Mesenchymal stem cell (in vitro differentiated cells and primary cell): ENCODE measurements at regions not wholly inside any gene's neighbourhood (a gene's known extent, or its start where the extent isn't known, plus 50 kb on each side); places are given as distances from the start of the nearest gene placed in this dataset.

ENCODE experiments used
- DNase-seq: peaks from one replicate; pipeline ENCODE4 v3.0.0-alpha.2; 2013
- H2AFZ ChIP-seq: one replicate; pipeline ENCODE4 v1.6.1; 2013; ENCODE audit warnings: low read depth, mild to moderate bottlenecking, control low read depth, inconsistent platforms, low read length, moderate library complexity
- H2AK5ac ChIP-seq: 2 replicates; pipeline ENCODE4 v1.6.1; 2013; ENCODE audit warnings: low read length, moderate library complexity, mild to moderate bottlenecking, inconsistent platforms; ENCODE audit not compliant: severe bottlenecking
- H2BK120ac ChIP-seq: one replicate; pipeline ENCODE4 v1.6.1; 2013; ENCODE audit warnings: low read depth, mild to moderate bottlenecking, inconsistent platforms, low read length, moderate library complexity
- H2BK12ac ChIP-seq, 2 experiments: one replicate each; pipeline ENCODE4 v1.6.1; 2013; ENCODE audit warnings: inconsistent platforms in 2 of 2, low read length in 2 of 2, mild to moderate bottlenecking in 2 of 2, moderate library complexity in 2 of 2, control low read depth in 1 of 2
- H2BK15ac ChIP-seq: one replicate; pipeline ENCODE4 v1.6.1; 2013; ENCODE audit warnings: mild to moderate bottlenecking, low read depth, inconsistent platforms; ENCODE audit not compliant: poor library complexity, severe bottlenecking
- H2BK5ac ChIP-seq: 2 replicates; pipeline ENCODE4 v1.6.1; 2013; ENCODE audit warnings: low read depth, mild to moderate bottlenecking, low read length, control low read depth, inconsistent platforms; ENCODE audit not compliant: poor library complexity, severe bottlenecking
- H3K14ac ChIP-seq, 2 experiments: one replicate each; pipeline ENCODE4 v1.6.1; 2013; ENCODE audit warnings: inconsistent platforms in 2 of 2, low read length in 2 of 2, control low read depth in 1 of 2, mild to moderate bottlenecking in 1 of 2, moderate library complexity in 1 of 2
- H3K18ac ChIP-seq, 2 experiments: one replicate each; pipeline ENCODE4 v1.6.1; 2013; ENCODE audit warnings: inconsistent platforms in 2 of 2, low read length in 2 of 2, control low read depth in 1 of 2, low read depth in 1 of 2, mild to moderate bottlenecking in 1 of 2
- H3K23ac ChIP-seq, 2 experiments: one replicate each; pipeline ENCODE4 v1.6.1; 2013; ENCODE audit warnings: inconsistent platforms in 2 of 2, low read length in 2 of 2, mild to moderate bottlenecking in 2 of 2, moderate library complexity in 2 of 2, control low read depth in 1 of 2
- H3K27ac ChIP-seq: 2 replicates; pipeline ENCODE4 v1.5.1; 2013; ENCODE audit warnings: mild to moderate bottlenecking, moderate library complexity, low read length, control low read depth, inconsistent platforms; ENCODE audit not compliant: poor library complexity, severe bottlenecking
- H3K27me3 ChIP-seq, 2 experiments: 2 replicates each; pipeline versions ENCODE4 v1.6.1 to v1.7.0; 2013; ENCODE audit warnings: low read length in 2 of 2, mild to moderate bottlenecking in 2 of 2, moderate library complexity in 2 of 2, control low read depth in 1 of 2, inconsistent platforms in 1 of 2; ENCODE audit not compliant: control insufficient read depth in 1 of 2, insufficient read depth in 1 of 2
- H3K36me3 ChIP-seq, 2 experiments: 2 replicates each; pipeline versions ENCODE4 v1.6.1 to v1.7.0; 2013; ENCODE audit warnings: low read length in 2 of 2, control low read depth in 1 of 2, inconsistent platforms in 1 of 2, low read depth in 1 of 2, mild to moderate bottlenecking in 1 of 2; ENCODE audit not compliant: insufficient read depth in 2 of 2, control insufficient read depth in 1 of 2
- H3K4ac ChIP-seq, 2 experiments: one replicate each; pipeline ENCODE4 v1.6.1; 2013; ENCODE audit warnings: inconsistent platforms in 2 of 2, low read length in 2 of 2, mild to moderate bottlenecking in 2 of 2, moderate library complexity in 2 of 2, control low read depth in 1 of 2, low read depth in 1 of 2
- H3K4me1 ChIP-seq: 2 replicates; pipeline ENCODE4 v1.6.1; 2013; ENCODE audit warnings: low read depth, low read length, control low read depth; ENCODE audit not compliant: control insufficient read depth, insufficient read depth
- H3K4me2 ChIP-seq: 2 replicates; pipeline ENCODE4 v1.6.1; 2013; ENCODE audit warnings: low read length, mild to moderate bottlenecking, inconsistent platforms; ENCODE audit not compliant: poor library complexity, severe bottlenecking
- H3K4me3 ChIP-seq, 2 experiments: 2 replicates each; pipeline versions ENCODE4 v1.5.1 to v1.7.0; 2013; ENCODE audit warnings: low read length in 2 of 2, mild to moderate bottlenecking in 2 of 2, control low read depth in 1 of 2, low read depth in 1 of 2; ENCODE audit not compliant: insufficient read depth in 1 of 2
- H3K79me1 ChIP-seq: replicated peaks from 2 replicates; pipeline ENCODE4 v1.6.1; 2013; ENCODE audit warnings: mild to moderate bottlenecking, control low read depth, low read length, inconsistent platforms; ENCODE audit not compliant: poor library complexity, severe bottlenecking
- H3K9ac ChIP-seq: 2 replicates; pipeline ENCODE4 v1.7.0; 2013; ENCODE audit warnings: mild to moderate bottlenecking, low read length, moderate library complexity
- H3K9me3 ChIP-seq: 2 replicates; pipeline ENCODE4 v1.7.0; 2013; ENCODE audit warnings: mild to moderate bottlenecking, low read length; ENCODE audit not compliant: control insufficient read depth
- H4K8ac ChIP-seq: one replicate; pipeline ENCODE4 v1.6.1; 2013; ENCODE audit warnings: inconsistent platforms, mild to moderate bottlenecking, low read length, moderate library complexity
- H4K91ac ChIP-seq: one replicate; pipeline ENCODE4 v1.6.1; 2013; ENCODE audit warnings: mild to moderate bottlenecking, low read length, inconsistent platforms
- WGBS: methylation state at CpG from one replicate; pipeline ENCODE4 v1.1.7; 2013; ENCODE audit warnings: mixed read lengths; 5-methylcytosine and 5-hydroxymethylcytosine counted together

GRCh38 chr1:4561205-4561604 is 93.2 kb upstream of the AJAP1 start:
- no peak overlapping the region for H2BK15ac ChIP-seq
- no peak overlapping the region for H3K18ac ChIP-seq
- no peak overlapping the region for H2BK120ac ChIP-seq
- no peak overlapping the region for H3K23ac ChIP-seq
- WGBS, result 64% methylated on average over 10 of the region's 10 CpGs
- DNase-seq, result no peak
- H3K4me2 ChIP-seq, result no peak overlapping the region
- no peaks in the 10 kb centered on the region for H3K36me3 ChIP-seq
- no peak overlapping the region for H4K91ac ChIP-seq
- H2BK12ac ChIP-seq, result no peak overlapping the region
- no peak overlapping the region for H2AFZ ChIP-seq
- H3K27ac ChIP-seq, result no peak overlapping the region
- no peak overlapping the region for H3K14ac ChIP-seq
- no peaks in the 10 kb centered on the region for H3K79me1 ChIP-seq
- no peak overlapping the region for H4K8ac ChIP-seq
- H3K9ac ChIP-seq, result no peak overlapping the region
- no peak overlapping the region for H3K4me3 ChIP-seq
- H2BK5ac ChIP-seq, result no peak overlapping the region
- H2AK5ac ChIP-seq, result no peak overlapping the region
- H3K9me3 ChIP-seq, result peaks cover 3% of the 10 kb centered on the region
- H3K4me1 ChIP-seq, result no peaks in the 10 kb centered on the region
- H3K27me3 ChIP-seq, result no peaks in the 10 kb centered on the region
- no peak overlapping the region for H3K4ac ChIP-seq

- Histone ChIP-seq H2AK5ac (no peak overlapping the region), H4K91ac (no peak overlapping the region), H3K27ac (no peak overlapping the region), H3K27me3 (no peaks in the 10 kb centered on the region), H3K4me3 (no peak overlapping the region), H2BK12ac (no peak overlapping the region), H3K4me2 (no peak overlapping the region), H3K18ac (no peak overlapping the region), H2AFZ (no peak overlapping the region), H2BK5ac (no peak overlapping the region), H2BK120ac (no peak overlapping the region), H3K9ac (no peak overlapping the region), H3K79me1 (no peaks in the 10 kb centered on the region), H3K14ac (no peak overlapping the region), H3K36me3 (no peaks in the 10 kb centered on the region), H2BK15ac (no peak overlapping the region), H3K23ac (no peak overlapping the region), H4K8ac (no peak overlapping the region), H3K4ac (no peak overlapping the region), H3K9me3 (peaks cover 6% of the 10 kb centered on the region), H3K4me1 (no peaks in the 10 kb centered on the region)
- 88% methylated on average over 9 of the region's 9 CpGs for WGBS
- DNase-seq, result no peak
Measured at GRCh38 chr1:4562321-4562720, 92.1 kb upstream of the AJAP1 start.

- no peak overlapping the region for H3K9ac ChIP-seq
- no peak overlapping the region for H2BK120ac ChIP-seq
- H4K8ac ChIP-seq, result no peak overlapping the region
- H4K91ac ChIP-seq, result no peak overlapping the region
- H2AFZ ChIP-seq, result no peak overlapping the region
- H2BK5ac ChIP-seq, result no peak overlapping the region
- H3K27me3 ChIP-seq, result no peaks in the 10 kb centered on the region
- H3K79me1 ChIP-seq, result no peaks in the 10 kb centered on the region
- WGBS, result 49% methylated on average over 4 of the region's 4 CpGs
- H3K27ac ChIP-seq, result no peak overlapping the region
- no peaks in the 10 kb centered on the region for H3K4me1 ChIP-seq
- H3K4me3 ChIP-seq, result no peak overlapping the region
- H3K36me3 ChIP-seq, result no peaks in the 10 kb centered on the region
- no peak overlapping the region for H3K23ac ChIP-seq
- no peak overlapping the region for H3K18ac ChIP-seq
- H3K4ac ChIP-seq, result no peak overlapping the region
- no peak for DNase-seq
- no peak overlapping the region for H3K14ac ChIP-seq
- H3K9me3 ChIP-seq, result peaks cover 6% of the 10 kb centered on the region
- H2BK15ac ChIP-seq, result no peak overlapping the region
- no peak overlapping the region for H2AK5ac ChIP-seq
- no peak overlapping the region for H2BK12ac ChIP-seq
- H3K4me2 ChIP-seq, result no peak overlapping the region
Measured at GRCh38 chr1:4563586-4563985, 90.8 kb upstream of the AJAP1 start.

- H2BK15ac ChIP-seq, result no peak overlapping the region
- no peak overlapping the region for H3K4me3 ChIP-seq
- no peak overlapping the region for H2BK120ac ChIP-seq
- no peak overlapping the region for H3K23ac ChIP-seq
- no peak overlapping the region for H3K18ac ChIP-seq
- DNase-seq, result no peak
- no peaks in the 10 kb centered on the region for H3K79me1 ChIP-seq
- H3K9me3 ChIP-seq, result peaks cover 6% of the 10 kb centered on the region
- H3K27me3 ChIP-seq, result no peaks in the 10 kb centered on the region
- H3K4ac ChIP-seq, result no peak overlapping the region
- no peak overlapping the region for H3K9ac ChIP-seq
- no peaks in the 10 kb centered on the region for H3K4me1 ChIP-seq
- no peaks in the 10 kb centered on the region for H3K36me3 ChIP-seq
- 82% methylated on average over 10 of the region's 10 CpGs for WGBS
- no peak overlapping the region for H2BK12ac ChIP-seq
- H4K91ac ChIP-seq, result no peak overlapping the region
- H2AK5ac ChIP-seq, result no peak overlapping the region
- H3K4me2 ChIP-seq, result no peak overlapping the region
- no peak overlapping the region for H4K8ac ChIP-seq
- no peak overlapping the region for H2AFZ ChIP-seq
- H2BK5ac ChIP-seq, result no peak overlapping the region
- H3K27ac ChIP-seq, result no peak overlapping the region
- H3K14ac ChIP-seq, result no peak overlapping the region
Measured at GRCh38 chr1:4564051-4564450, 90.4 kb upstream of the AJAP1 start.
